Parathyroid adenoma (tissue), 2 donors: ENCODE measurements at regions not wholly inside any gene's neighbourhood (a gene's known extent, or its start where the extent isn't known, plus 50 kb on each side); places are given as distances from the start of the nearest gene placed in this dataset.

Source experiments
- H2AFZ ChIP-seq: fragments of 300-600 bp; sonication (generic); one replicate; pipeline ENCODE4 v1.7.0; 2017; ENCODE audit warnings: antibody characterized with exemption, mild to moderate bottlenecking
- H3K27ac ChIP-seq: fragments of 300-600 bp; sonication (generic); one replicate; pipeline ENCODE4 v1.7.0; 2017
- H3K27me3 ChIP-seq: fragments of 300-600 bp; sonication (generic); one replicate; pipeline ENCODE4 v1.7.0; 2017; ENCODE audit warnings: low read length; ENCODE audit not compliant: control insufficient read depth, insufficient read depth
- H3K36me3 ChIP-seq: fragments of 300-600 bp; sonication (generic); one replicate; pipeline ENCODE4 v1.7.0; 2017; ENCODE audit warnings: low read length; ENCODE audit not compliant: control insufficient read depth, insufficient read depth
- H3K4me1 ChIP-seq: fragments of 300-600 bp; sonication (generic); one replicate; pipeline ENCODE4 v1.7.0; 2017; ENCODE audit warnings: control low read depth
- H3K4me2 ChIP-seq: fragments of 300-600 bp; sonication (generic); one replicate; pipeline ENCODE4 v1.7.0; 2017; ENCODE audit warnings: low read length
- H3K4me3 ChIP-seq: fragments of 300-600 bp; sonication (generic); one replicate; pipeline ENCODE4 v1.7.0; 2017; ENCODE audit warnings: low read depth, low read length
- H3K79me2 ChIP-seq: fragments of 300-600 bp; sonication (generic); one replicate; pipeline ENCODE4 v1.7.0; 2017; ENCODE audit warnings: control low read depth
- H3K9ac ChIP-seq: fragments of 300-600 bp; sonication (generic); one replicate; pipeline ENCODE4 v1.7.0; 2017; ENCODE audit warnings: mild to moderate bottlenecking
- H3K9me3 ChIP-seq: fragments of 300-600 bp; sonication (generic); one replicate; pipeline ENCODE4 v1.7.0; 2017; ENCODE audit warnings: low read length; ENCODE audit not compliant: control insufficient read depth
- TF ChIP-seq, protein P1 (sequence below): fragments of 300-600 bp; sonication (generic); IDR thresholded peaks from one replicate; pipeline ENCODE4 v1.7.0; 2017; ENCODE audit warnings: antibody characterized with exemption, mild to moderate bottlenecking
- donor health status: primary hyperparathyroidism.

DNA sequence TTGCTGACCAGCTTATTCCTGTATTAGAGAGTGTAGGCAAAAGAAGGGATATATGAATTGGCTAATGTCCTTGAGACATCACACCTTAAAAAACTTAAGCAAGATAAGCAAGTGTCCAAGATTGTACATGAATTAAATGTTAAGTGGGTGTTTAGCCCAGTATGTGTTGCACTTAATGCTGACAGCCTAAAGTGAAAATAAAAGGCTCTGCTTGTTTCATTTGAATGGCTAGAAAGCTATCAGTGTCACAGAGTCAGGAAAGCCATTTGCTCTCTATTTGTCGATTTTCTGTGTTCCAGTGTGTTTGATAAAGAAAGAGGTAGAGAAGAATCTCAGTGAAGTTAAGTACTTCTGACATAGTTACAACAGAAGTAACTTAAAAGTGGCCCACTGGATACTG is 744.9 kb downstream of the ANKRD7 start:
- H3K79me2 ChIP-seq: no peaks in the 10 kb centered on the region
- no peak overlapping the region for H3K4me3 ChIP-seq
- TF ChIP-seq, protein P1, sequence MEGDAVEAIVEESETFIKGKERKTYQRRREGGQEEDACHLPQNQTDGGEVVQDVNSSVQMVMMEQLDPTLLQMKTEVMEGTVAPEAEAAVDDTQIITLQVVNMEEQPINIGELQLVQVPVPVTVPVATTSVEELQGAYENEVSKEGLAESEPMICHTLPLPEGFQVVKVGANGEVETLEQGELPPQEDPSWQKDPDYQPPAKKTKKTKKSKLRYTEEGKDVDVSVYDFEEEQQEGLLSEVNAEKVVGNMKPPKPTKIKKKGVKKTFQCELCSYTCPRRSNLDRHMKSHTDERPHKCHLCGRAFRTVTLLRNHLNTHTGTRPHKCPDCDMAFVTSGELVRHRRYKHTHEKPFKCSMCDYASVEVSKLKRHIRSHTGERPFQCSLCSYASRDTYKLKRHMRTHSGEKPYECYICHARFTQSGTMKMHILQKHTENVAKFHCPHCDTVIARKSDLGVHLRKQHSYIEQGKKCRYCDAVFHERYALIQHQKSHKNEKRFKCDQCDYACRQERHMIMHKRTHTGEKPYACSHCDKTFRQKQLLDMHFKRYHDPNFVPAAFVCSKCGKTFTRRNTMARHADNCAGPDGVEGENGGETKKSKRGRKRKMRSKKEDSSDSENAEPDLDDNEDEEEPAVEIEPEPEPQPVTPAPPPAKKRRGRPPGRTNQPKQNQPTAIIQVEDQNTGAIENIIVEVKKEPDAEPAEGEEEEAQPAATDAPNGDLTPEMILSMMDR: no peak
- H3K9ac ChIP-seq: no peak overlapping the region
- no peaks in the 10 kb centered on the region for H3K27me3 ChIP-seq
- no peak overlapping the region for H3K27ac ChIP-seq
- no peaks in the 10 kb centered on the region for H3K36me3 ChIP-seq
- no peaks in the 10 kb centered on the region for H3K9me3 ChIP-seq
- no peak overlapping the region for H3K4me2 ChIP-seq
- H3K4me1 ChIP-seq: no peaks in the 10 kb centered on the region
- H2AFZ ChIP-seq: no peak overlapping the region

DNA sequence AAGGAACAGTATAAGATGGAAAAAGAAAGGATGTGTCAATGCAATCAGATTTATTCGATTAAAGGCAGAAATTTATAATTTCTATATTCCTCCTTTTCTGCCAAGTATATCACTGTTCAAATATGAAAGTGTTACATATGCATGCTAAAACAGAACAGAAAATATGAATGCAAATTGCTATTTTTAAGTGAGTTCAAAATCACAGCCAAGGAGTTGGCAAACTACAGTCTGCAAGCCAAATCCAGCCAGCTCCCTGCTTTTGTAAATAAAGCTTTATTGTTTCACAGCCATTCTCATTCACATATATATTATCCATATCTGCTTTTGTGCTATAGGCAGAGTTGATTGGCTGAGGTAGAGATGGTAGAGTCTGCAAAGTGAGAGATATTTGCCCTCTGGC is 747.2 kb downstream of the ANKRD7 start:
- H3K9me3 ChIP-seq: no peaks in the 10 kb centered on the region
- H3K4me2 ChIP-seq: no peak overlapping the region
- H3K79me2 ChIP-seq: no peaks in the 10 kb centered on the region
- H3K27me3 ChIP-seq: no peaks in the 10 kb centered on the region
- no peak overlapping the region for H2AFZ ChIP-seq
- H3K4me1 ChIP-seq: no peaks in the 10 kb centered on the region
- TF ChIP-seq, protein P1: no peak
- H3K36me3 ChIP-seq: no peaks in the 10 kb centered on the region
- no peak overlapping the region for H3K9ac ChIP-seq
- H3K4me3 ChIP-seq: no peak overlapping the region
- no peak overlapping the region for H3K27ac ChIP-seq

DNA sequence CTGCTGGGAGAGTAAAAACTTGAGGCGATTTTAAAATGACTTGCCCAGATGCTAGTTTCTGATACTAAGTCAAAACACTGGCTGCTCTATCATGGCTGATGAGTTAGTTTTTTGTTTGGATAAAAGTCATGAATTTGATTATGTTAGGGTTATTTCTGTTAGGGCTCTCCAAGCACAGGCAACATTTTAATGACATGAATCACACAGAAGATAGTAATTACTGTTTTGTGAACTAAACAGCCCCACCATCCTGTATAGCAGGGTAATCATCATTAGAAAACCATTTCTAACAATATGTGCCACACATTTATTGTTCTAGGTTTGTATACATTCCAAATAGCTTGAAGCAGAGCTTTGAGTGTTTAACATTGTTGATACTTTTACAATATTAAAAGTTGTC is 750.3 kb downstream of the ANKRD7 start:
- Histone ChIP-seq H3K27ac (no peak overlapping the region), H3K4me1 (no peaks in the 10 kb centered on the region), H3K27me3 (no peaks in the 10 kb centered on the region), H3K4me3 (no peak overlapping the region), H3K9me3 (no peaks in the 10 kb centered on the region), H3K9ac (no peak overlapping the region), H3K79me2 (no peaks in the 10 kb centered on the region), H3K4me2 (no peak overlapping the region), H3K36me3 (no peaks in the 10 kb centered on the region), H2AFZ (no peak overlapping the region)
- TF ChIP-seq, protein P1: no peak

DNA sequence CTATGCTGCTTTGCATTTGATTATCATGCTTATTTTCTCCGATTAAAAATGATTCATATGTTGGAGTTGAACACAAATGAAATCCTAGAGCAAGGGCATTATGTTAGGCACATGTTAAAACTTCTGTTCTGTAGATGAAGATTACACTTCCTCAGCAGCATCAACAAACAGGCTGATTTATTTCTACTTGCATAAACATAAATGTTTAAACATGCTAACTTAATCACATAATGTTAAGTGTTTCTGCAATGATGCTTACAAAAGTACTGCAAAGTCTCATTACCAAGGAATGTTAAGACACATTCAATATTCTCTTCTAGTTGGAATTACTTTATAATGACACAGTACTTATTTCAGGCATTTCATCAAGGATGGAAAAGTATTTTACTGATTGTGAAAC is 770.8 kb downstream of the ANKRD7 start:
- Histone ChIP-seq H3K9me3 (no peaks in the 10 kb centered on the region), H3K36me3 (no peaks in the 10 kb centered on the region), H3K4me3 (no peak overlapping the region)

DNA sequence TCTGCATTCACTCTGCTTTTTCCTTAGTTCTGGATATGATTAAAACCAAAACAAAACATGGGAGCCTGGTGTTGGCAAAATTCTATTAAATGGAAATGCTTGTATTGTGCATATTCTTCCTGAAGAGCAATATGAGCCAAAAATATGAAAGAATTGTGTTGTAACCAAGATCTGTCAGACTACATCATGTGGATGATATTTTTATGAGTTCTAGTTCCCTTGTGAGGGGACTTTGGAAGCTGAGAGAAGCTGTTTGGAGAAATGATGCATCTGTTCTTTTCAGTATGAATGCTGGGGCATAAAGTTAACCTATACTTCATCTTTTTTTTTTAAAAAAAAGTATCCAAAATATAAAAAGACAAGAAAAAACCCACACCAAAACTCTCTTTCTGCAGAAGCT is 782.7 kb downstream of the ANKRD7 start:
- H3K9me3 ChIP-seq: no peaks in the 10 kb centered on the region
- H3K27ac ChIP-seq: no peak overlapping the region
- H3K9ac ChIP-seq: no peak overlapping the region
- no peaks in the 10 kb centered on the region for H3K36me3 ChIP-seq
- TF ChIP-seq, protein P1: no peak
- H3K27me3 ChIP-seq: no peaks in the 10 kb centered on the region
- H2AFZ ChIP-seq: no peak overlapping the region
- H3K4me3 ChIP-seq: no peak overlapping the region
- H3K79me2 ChIP-seq: no peaks in the 10 kb centered on the region
- H3K4me2 ChIP-seq: no peak overlapping the region
- H3K4me1 ChIP-seq: no peaks in the 10 kb centered on the region

More for the DNA sequence above, 770.8 kb downstream of the ANKRD7 start:
- H3K27ac ChIP-seq: no peak overlapping the region
- no peak overlapping the region for H3K4me2 ChIP-seq
- TF ChIP-seq, protein P1: no peak
- no peak overlapping the region for H3K9ac ChIP-seq
- H3K4me1 ChIP-seq: no peaks in the 10 kb centered on the region
- H2AFZ ChIP-seq: no peak overlapping the region
- H3K79me2 ChIP-seq: no peaks in the 10 kb centered on the region
- no peaks in the 10 kb centered on the region for H3K27me3 ChIP-seq
